Natural killer cell (primary cell): ENCODE measurements at regions not wholly inside any gene's neighbourhood (a gene's known extent, or its start where the extent isn't known, plus 50 kb on each side); places are given as distances from the start of the nearest gene placed in this dataset.

ENCODE experiments used
- ATAC-seq, 3 donors: fragments of 150-1000 bp in 2 of 3; fragments of 200-7000 bp in 1 of 3; cut with Tn5 transposase; 1 replicate in 1 of 3; 2 replicates in 2 of 3; pipeline ENCODE4 v1.10.0; 2021; ENCODE audit warnings: mild to moderate bottlenecking in 2 of 3, moderate library complexity in 2 of 3
- DNase-seq, 2 donors: peaks; one replicate each; pipeline versions ENCODE4 v3.0.0 to v3.0.0-alpha.2; 2013 to 2021; ENCODE audit warnings: mixed read lengths in 1 of 2
- H3K27ac ChIP-seq: one replicate; pipeline ENCODE4 v1.5.1; 2013; ENCODE audit warnings: mild to moderate bottlenecking, low read length
- H3K27me3 ChIP-seq: one replicate; pipeline ENCODE4 v1.6.1; 2013; ENCODE audit warnings: low read length; ENCODE audit not compliant: control insufficient read depth, insufficient read depth
- H3K36me3 ChIP-seq: one replicate; pipeline ENCODE4 v1.6.1; 2013; ENCODE audit warnings: low read length; ENCODE audit not compliant: control insufficient read depth, insufficient read depth
- H3K4me1 ChIP-seq: one replicate; pipeline ENCODE4 v1.6.1; 2013; ENCODE audit warnings: low read length; ENCODE audit not compliant: control insufficient read depth, insufficient read depth
- H3K4me3 ChIP-seq: one replicate; pipeline ENCODE4 v1.5.1; 2013; ENCODE audit warnings: low read length
- H3K9me3 ChIP-seq: one replicate; pipeline ENCODE4 v1.6.1; 2013; ENCODE audit warnings: low read length; ENCODE audit not compliant: control insufficient read depth, insufficient read depth
- H3K27ac Mint-ChIP-seq, 2 donors: one replicate each; pipeline ENCODE4 v1.8.0; 2022; ENCODE audit warnings: mild to moderate bottlenecking in 2 of 2, mixed read lengths in 2 of 2, moderate library complexity in 1 of 2
- H3K27me3 Mint-ChIP-seq, 2 donors: one replicate each; pipeline ENCODE4 v1.8.0; 2022; ENCODE audit warnings: low read depth in 2 of 2, mixed read lengths in 2 of 2
- H3K36me3 Mint-ChIP-seq: one replicate; pipeline ENCODE4 v1.8.0; 2022; ENCODE audit warnings: mixed read lengths
- H3K4me1 Mint-ChIP-seq, 2 donors: one replicate each; pipeline ENCODE4 v1.8.0; 2022; ENCODE audit warnings: mixed read lengths in 2 of 2
- H3K4me3 Mint-ChIP-seq: one replicate; pipeline ENCODE4 v1.8.0; 2022; ENCODE audit warnings: mild to moderate bottlenecking, moderate library complexity, mixed read lengths
- H3K9me3 Mint-ChIP-seq, 2 donors: one replicate each; pipeline ENCODE4 v1.8.0; 2022; ENCODE audit warnings: mixed read lengths in 2 of 2
- CTCF ChIP-seq: fragments of 200-600 bp; IDR thresholded peaks from one replicate; pipeline ENCODE4 v1.8.0; 2022; ENCODE audit warnings: antibody characterized with exemption
- WGBS: methylation state at CpG from one replicate; pipeline ENCODE4 v1.1.7; 2013; ENCODE audit warnings: missing lambda C conversion rate; ENCODE audit not compliant: insufficient coverage; 5-methylcytosine and 5-hydroxymethylcytosine counted together
- intact Hi-C: fragments of 100-400 bp; cut with micrococcal nuclease; formaldehyde crosslinking; loops from one replicate; pipeline ENCODE4 v1.14.2; 2022

GRCh38 chr5:66343370-66344071 is 199.4 kb downstream of the SREK1 start:
- Mint-ChIP-seq H3K4me1 (no peaks in the 10 kb centered on the region), H3K27me3 (peaks cover 13 to 20% of the 10 kb centered on the region in 2 donors), H3K9me3 (no peaks in the 10 kb centered on the region), H3K27ac (no peak overlapping the region), H3K4me3 (no peak overlapping the region), H3K36me3 (no peaks in the 10 kb centered on the region)
- Histone ChIP-seq H3K27ac (no peak overlapping the region), H3K36me3 (no peaks in the 10 kb centered on the region), H3K4me1 (no peaks in the 10 kb centered on the region), H3K9me3 (no peaks in the 10 kb centered on the region), H3K27me3 (no peaks in the 10 kb centered on the region), H3K4me3 (no peak overlapping the region)
- TF ChIP-seq CTCF, result no peak
- WGBS, result 89% methylated on average over 4 of the region's 5 CpGs
- intact Hi-C loops, result no loop called here
- ATAC-seq (no peak), DNase-seq (no peak)

GRCh38 chr5:66344544-66344943 is 200.4 kb downstream of the SREK1 start:
- Histone ChIP-seq H3K27me3 (no peaks in the 10 kb centered on the region), H3K36me3 (no peaks in the 10 kb centered on the region), H3K9me3 (no peaks in the 10 kb centered on the region), H3K4me1 (no peaks in the 10 kb centered on the region), H3K4me3 (no peak overlapping the region), H3K27ac (no peak overlapping the region)
- no peak for TF ChIP-seq CTCF
- H3K36me3 Mint-ChIP-seq, result no peaks in the 10 kb centered on the region
- no peaks in the 10 kb centered on the region for H3K9me3 Mint-ChIP-seq
- WGBS, result 44% methylated on average over 1 of the region's 1 CpG
- no peak for DNase-seq
- H3K27me3 Mint-ChIP-seq, result peaks cover 13 to 27% of the 10 kb centered on the region in 2 donors
- no peak overlapping the region for H3K4me3 Mint-ChIP-seq
- H3K27ac Mint-ChIP-seq, result no peak overlapping the region
- no peak for ATAC-seq
- H3K4me1 Mint-ChIP-seq, result no peaks in the 10 kb centered on the region
- intact Hi-C loops, result no loop called here

- intact Hi-C loops, result no loop called here
- Histone ChIP-seq H3K4me1 (no peaks in the 10 kb centered on the region), H3K36me3 (no peaks in the 10 kb centered on the region), H3K9me3 (no peaks in the 10 kb centered on the region), H3K4me3 (no peak overlapping the region), H3K27ac (no peak overlapping the region), H3K27me3 (no peaks in the 10 kb centered on the region)
- no peak for DNase-seq
- Mint-ChIP-seq H3K4me3 (no peak overlapping the region), H3K4me1 (no peaks in the 10 kb centered on the region), H3K9me3 (no peaks in the 10 kb centered on the region), H3K36me3 (no peaks in the 10 kb centered on the region), H3K27ac (no peak overlapping the region), H3K27me3 (peaks cover 13 to 21% of the 10 kb centered on the region in 2 donors)
- ATAC-seq, result no peak
- TF ChIP-seq CTCF, result no peak
Observed at GRCh38 chr5:66345281-66345680, 201.2 kb downstream of the SREK1 start.

- WGBS, result 81% methylated on average over 6 of the region's 6 CpGs
Observed at GRCh38 chr5:66346869-66347268, 202.8 kb downstream of the SREK1 start.

More at GRCh38 chr5:66346869-66347268, 202.8 kb downstream of the SREK1 start:
- Histone ChIP-seq H3K27me3 (no peaks in the 10 kb centered on the region), H3K4me3 (no peak overlapping the region), H3K36me3 (no peaks in the 10 kb centered on the region), H3K9me3 (no peaks in the 10 kb centered on the region), H3K27ac (no peak overlapping the region), H3K4me1 (no peaks in the 10 kb centered on the region)
- Mint-ChIP-seq H3K9me3 (no peaks in the 10 kb centered on the region), H3K27ac (no peak overlapping the region), H3K36me3 (no peaks in the 10 kb centered on the region), H3K27me3 (peaks cover 13 to 14% of the 10 kb centered on the region in 2 donors), H3K4me1 (no peaks in the 10 kb centered on the region), H3K4me3 (no peak overlapping the region)
- no peak for ATAC-seq
- no peak for DNase-seq
- intact Hi-C loops, result no loop called here
- TF ChIP-seq CTCF, result no peak
